ENCODE measurements at regions not wholly inside any gene's neighbourhood (a gene's known extent, or its start where the extent isn't known, plus 50 kb on each side); places are given as distances from the start of the nearest gene placed in this dataset.
A peak's percentile ranks its signal among the peaks of the same experiment; 100 is the strongest.

DNA sequence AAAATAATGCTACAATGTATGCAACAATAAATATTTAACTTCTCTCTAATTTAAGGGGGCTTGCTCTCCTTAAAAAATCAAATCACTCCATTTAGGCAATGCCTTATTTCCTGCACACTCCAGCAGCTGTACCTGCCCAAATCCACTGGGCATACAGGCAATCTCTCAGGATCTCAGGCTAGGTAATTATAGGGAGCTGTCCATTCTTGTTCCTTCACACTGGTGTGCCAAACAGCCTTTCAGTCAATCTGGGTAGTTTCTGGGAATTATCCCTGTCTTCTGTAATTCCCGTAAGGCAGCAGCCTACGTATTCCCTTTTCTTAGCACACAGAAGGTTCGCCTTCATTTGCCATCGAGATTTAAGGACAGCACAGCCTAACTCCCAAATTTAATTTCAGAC is 922.6 kb upstream of the SLIT2 start:
- no peak for DNase-seq (ENCODE audit: low spot score)

DNA sequence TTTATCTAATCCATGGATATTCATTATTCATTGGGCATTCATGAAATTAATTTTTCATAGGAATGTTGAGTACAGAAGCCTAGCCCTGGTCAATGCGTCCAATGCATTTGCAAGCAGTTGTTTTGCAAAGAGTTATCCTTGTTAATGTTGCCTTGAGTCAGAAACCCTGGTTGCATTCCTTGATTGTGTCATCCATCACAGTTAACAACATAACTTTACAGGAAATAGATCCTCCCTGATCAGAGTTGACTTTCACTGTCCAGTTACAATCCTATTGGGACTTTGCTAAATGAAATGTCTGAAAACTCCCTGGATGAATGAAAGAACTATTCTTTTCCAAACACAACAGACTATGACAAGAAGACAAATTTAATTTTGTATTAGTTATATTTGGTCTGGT is 924.3 kb upstream of the SLIT2 start:
- no peak for DNase-seq (ENCODE audit: low spot score)

DNA sequence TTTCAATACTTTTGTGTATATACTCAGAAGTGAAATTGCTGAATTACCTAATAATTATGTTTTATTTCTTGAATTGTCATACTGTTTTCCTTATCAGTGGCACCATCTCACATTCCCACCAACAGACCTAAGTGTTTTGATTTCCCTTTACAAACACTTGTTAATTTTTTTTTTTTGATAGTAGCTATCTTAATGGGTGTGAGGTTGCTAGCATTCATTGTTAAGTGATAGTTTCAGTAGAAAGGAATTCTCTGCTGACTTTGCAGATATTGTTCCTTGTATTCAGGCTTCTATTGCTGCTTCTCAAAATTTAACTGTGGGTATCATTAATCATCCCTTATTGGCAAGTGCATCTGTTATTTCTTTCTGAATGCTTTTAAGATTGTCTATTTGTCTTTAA is 927.5 kb upstream of the SLIT2 start:
- no peak for DNase-seq (ENCODE audit: low spot score)

DNA sequence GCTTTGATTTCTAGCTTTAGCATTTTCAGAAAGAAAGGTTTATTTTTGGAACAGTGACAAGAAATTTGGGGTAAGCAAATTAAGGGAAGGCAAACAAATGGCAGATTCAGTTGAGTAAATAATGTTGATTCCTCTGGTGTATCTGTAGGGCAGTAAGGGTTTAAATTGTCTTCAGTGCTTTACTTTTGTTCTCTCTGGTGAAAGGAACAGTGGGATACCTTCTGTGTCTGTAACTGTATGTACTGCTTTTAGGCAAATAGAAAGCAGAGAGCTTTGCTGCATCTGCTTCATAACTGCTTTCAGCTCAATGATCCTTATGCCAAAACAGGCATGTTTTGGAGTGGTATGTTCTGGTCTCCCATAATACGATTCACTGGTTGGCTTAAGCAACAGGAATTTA is 932.1 kb upstream of the SLIT2 start:
- DNase-seq (ENCODE audit: low spot score), result no peak

DNA sequence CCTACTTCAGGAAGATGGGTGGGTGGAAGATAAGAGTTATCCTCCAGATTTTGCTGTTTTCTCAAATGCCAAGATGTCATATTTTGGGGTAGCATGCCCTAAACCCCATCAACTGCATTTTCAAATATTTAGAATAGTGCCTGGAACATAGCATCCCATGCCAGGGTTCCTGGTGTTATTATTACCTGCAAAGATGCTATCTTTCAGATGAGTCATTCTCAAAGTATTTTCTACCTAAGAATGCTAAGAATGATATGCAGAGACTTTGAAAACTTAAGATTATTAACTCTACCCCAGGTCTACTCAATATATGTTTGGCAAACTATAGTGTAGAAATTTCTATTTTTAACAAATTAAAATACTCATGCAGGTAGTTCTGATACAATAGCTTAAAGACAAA is 934.3 kb upstream of the SLIT2 start:
- no peak for DNase-seq (ENCODE audit: low spot score)

DNA sequence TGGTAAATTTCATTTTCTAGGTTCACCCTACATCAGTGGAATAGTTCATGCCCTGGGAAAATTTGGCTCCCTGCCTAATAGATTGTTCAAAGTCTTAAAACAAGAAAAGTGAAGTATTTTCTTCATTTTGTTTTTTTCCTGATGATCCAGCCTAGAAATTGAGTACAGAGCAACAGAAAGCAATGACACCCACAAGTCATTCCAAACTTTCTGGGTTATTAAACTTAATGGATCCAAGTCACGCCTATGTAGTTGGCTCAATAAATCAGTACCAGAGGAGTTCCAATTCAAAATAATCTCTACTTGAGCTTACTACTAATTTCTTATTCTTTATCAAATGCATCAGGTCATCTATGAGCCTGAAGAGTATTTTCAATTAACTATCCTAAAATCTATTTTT is 937.6 kb upstream of the SLIT2 start:
- DNase-seq (ENCODE audit: low spot score), result no peak

DNA sequence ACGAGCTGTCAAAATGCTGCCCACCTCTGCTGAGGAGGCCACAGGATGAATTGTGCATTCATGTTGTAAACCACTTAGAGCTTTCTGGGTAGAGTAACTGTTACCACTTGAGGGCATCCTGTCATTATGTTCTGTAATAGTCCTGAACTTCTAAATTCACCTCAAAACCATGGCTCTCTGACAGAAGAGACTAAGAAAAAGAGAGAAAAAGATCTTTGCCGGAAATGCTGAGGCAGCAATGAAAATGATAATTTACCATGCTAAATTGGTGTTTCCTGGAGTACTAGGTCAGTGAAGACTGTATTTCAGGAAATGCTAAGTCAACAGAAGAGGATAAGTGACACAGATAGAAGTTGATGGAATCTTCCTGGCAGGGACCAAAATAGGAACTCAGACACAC is 942.3 kb upstream of the SLIT2 start:
- peak; percentile 5 for DNase-seq (ENCODE audit: low spot score)

DNA sequence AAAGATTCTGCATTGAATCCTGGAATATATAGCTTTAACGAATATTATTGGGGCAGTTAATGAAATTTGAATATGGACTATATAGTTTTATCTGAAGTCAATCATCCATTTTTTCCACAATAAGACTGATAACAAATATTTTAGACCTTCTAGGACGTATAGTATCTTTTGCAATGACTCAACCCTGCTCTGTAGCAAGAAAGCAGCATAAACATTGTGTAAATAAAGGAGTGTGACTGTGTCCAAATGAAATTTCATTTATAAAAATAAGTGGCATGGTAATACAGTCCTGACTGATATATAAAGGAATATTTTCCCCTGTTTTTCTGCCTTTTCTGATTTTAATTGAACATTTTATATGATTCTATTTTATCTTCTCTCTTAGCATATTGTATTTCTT is 947.7 kb upstream of the SLIT2 start:
- DNase-seq (ENCODE audit: low spot score), result no peak

DNA sequence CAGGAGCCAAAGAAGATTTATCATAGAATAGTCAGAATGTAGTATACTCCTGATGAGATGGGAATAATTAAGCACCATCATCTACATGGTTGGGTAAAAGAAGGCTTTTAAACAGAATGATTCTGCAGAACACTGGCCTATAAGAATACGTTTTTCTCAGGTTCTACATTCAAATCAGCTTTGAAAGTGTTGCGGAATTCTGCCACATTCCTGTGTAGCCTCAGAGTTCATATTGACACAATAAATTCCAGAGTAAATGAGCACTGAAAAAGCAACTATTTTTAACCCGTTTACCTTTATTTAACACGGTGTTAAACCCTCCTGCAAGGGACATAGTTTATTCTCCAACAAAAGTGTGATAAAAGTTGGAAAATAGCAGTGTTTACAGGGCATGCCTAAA is 950.2 kb upstream of the SLIT2 start:
- DNase-seq (ENCODE audit: low spot score), result no peak

DNA sequence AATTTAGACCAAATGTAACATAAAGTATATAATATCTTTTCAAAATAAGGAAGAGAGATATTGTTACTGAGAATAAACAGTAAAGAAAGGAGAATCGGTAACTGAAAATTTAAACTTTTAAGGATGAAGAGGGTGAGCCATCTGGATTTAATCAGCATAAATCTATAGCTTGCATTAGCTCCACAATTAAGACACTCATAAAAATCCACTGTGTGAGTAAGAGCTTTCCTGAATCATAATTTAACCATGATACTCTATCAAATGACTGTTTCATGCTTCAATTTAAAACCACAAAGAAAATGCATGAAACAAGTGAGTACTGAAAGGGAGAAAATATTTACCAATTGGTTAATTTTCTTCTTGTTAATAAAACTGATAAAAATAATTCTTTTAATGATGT is 951.5 kb upstream of the SLIT2 start:
- no peak for DNase-seq (ENCODE audit: low spot score)

DNA sequence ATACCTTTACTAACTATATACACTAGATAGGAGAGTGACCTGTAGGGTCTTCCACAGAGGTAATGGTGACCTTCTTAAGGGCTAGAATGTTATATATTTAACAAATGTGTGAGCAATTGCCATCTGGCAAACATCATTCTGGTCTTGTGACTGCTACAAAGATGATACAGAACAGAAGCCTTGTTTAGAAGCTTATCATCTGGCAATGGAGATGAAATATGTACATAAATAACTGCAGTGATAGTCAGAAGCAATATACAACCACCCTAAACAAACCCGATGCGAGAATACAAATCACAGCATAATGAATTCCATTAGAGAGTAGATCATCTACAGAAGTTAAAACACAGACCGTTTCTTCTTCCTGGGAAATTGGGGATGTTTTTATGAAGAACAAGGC is 952.7 kb upstream of the SLIT2 start:
- DNase-seq (ENCODE audit: low spot score), result no peak

DNA sequence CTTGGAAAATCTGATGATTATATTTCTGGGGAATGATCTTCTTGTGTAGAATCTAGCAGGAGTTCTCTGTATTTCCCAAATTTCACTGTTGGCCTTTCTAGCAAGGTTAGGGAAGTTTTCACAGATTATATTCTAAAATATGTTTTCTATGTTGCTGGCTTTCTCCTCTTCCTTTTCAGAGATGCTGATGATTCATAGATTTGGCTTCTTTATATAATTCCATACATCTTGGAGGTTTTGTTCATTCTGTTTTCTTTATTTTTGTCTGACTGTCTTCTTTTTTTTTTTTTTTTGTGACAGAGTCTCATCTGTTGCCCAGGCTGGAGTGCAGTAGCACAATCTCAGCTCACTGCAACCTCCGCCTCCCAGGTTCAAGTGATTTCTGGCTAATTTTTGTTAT is 957.9 kb upstream of the SLIT2 start:
- no peak for DNase-seq (ENCODE audit: low spot score)

DNA sequence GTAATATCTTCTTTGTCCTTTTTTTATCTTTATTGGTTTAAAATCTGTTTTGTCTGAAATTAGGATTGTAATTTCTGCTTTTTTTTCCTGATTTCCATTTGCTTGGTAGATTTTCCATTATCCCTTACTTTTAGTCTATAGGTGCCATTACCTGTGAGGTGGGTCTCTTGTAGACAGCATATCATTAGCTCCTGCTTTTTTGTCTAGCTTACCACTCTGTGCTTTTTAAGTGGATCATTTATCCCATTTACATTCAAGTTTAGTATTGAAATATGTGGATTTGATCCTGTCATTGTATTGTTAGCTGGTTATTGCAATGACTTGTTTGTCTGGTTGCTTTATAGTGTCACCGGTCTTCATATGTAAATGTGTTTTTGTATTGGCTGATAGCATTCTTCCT is 958.6 kb upstream of the SLIT2 start:
- no peak for DNase-seq (ENCODE audit: low spot score)

DNA sequence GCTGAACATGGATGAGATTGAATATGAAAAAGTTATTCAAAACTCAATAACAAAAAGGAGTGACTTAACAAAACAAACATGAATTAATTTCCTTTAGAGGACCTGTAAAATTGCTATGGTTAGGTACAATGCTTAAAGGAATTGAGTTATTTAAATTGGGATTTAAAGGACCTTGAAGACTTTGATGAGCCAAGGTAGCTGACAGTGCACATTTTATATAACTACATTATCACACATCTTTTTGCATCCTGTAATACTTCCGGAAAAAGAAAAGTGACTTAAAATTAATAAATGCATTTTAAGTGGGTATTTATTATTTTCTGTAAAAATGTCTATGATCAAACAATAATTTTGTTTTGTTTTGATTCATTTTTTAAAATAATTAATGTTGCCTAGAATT is 964.8 kb upstream of the SLIT2 start:
- DNase-seq (ENCODE audit: low spot score), result no peak

DNA sequence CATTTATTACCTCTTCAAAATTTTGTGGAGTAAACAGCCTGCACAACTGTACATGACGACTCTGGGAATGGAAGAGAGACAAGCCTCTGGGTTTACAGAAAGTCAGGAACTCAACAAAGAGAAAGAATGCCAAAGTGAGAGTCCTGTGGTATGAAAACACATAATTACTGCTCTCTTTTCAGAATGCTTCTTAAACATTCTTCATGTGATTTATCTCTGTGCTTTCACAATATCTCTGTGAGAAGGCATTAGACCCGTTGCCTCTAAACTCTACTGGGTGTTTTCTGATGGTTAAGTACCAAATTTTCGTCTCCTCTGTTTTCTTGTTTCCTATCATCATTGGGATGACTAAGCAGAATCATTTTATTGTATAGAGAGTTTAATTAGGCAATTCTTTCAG is 966.6 kb upstream of the SLIT2 start:
- DNase-seq (ENCODE audit: low spot score), result no peak

DNA sequence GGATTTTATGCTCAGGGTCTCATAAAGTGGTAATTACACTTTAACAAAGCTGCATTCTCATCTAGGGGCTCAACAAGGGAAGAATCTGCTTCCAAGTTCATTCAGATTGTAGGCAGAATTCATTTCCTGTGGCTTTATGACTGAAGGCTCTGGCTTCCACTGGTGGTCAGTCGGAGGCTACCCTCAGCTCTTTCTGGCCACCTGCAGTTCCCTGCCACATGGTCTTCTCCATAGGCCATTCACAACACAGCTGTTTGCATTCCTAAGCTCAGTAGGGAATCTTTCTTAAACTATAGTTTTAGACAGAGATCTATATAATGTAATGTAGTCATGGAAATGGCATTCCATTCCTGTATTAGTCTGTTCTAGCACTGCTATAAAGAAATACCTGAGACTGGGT is 973.0 kb upstream of the SLIT2 start:
- no peak for DNase-seq (ENCODE audit: low spot score)

DNA sequence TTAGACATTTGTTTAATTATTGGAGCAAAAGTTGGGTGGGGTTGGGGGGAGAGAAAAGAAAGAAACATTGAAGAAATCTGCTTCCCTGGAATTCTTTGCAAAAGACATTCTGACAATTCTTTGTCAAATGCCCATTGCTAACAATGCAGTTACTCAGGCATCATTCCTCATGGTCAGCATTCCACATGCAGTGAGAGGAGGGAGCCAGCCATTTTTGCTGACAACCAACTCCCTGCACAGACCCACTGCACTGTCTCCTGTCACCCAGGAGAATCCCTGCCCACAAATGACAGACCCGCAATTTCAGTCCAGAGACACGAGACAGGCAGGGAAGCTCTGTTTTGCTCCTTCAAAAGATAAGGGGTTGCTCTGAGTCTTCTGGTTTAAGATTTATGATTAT is 985.1 kb upstream of the SLIT2 start:
- DNase-seq (ENCODE audit: low spot score), result no peak

DNA sequence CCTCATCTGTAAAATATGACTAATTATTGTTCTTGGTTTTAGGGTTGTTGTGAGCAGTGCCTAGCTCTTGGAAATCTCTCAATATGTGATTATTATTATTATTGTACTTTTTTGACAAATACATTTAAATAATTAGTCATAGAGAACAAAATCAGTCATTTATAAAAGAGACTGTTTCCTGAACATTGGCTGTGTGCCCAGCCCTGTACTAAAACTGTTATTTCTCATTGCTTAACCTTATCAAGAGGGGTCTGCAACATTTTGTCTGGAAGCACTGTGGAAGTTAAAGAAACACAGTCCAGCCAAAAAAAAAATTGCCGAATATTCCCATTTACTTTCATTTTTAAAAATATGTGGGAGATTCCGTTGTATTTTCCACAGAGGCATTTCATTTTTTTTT is 989.2 kb upstream of the SLIT2 start:
- no peak for DNase-seq (ENCODE audit: low spot score)

DNA sequence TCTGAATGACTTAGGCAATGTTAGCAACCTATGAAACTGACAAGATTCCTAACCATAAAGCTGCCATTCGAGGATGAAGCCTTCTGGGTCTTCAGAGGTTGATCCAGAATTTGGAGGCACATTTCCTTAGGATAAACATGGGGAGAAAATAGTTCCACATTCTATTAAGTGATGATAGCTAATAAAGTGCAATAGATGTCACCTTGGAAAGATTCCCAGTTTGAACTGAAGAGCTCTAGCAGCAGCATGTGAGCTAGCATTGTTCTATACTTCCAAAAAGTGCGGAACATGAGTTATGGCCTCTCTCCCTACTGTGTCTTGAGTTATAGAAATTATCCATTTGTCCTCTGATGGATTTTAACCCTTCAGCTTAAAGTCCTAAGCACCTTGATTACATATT is 991.4 kb upstream of the SLIT2 start:
- DNase-seq (ENCODE audit: low spot score), result no peak

DNA sequence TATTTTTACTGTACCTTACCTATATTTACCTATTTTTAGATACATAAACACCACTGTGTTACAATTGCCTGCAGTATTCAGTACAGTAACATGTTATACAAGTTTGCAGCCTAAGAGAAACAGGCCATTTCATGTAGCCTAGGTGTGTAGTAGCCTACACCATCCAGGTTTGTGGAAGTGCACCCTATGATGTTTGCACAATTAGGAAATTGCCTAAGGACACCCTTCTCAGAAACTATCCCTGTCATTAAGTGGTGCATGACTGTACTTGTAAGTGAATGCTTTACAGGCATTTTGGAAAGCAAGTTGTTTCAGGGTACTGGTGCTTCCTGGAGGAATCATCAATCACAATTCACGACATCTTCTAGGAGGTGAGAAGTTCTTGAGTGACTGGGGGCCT is 991.8 kb upstream of the SLIT2 start:
- DNase-seq (ENCODE audit: low spot score), result no peak

DNA sequence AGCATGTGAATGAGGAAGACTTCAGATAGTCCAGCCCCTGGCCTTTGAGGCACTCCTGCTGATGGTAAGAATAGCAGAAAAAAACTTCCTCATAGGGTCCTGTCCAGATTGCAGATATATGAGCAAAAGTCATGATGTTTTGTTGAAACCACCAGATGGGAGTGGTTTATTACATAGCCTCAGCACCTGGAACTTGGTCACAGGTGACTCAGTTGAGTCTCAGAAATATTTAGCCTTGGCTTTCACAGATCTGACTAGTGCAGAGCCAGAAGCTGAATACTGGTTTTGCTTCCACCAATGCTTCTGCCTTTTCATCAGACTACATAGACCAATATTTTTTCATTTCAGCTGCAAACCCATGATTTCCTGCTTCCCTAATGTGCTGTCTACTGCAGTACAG is 994.9 kb upstream of the SLIT2 start:
- no peak for DNase-seq (ENCODE audit: low spot score)

DNA sequence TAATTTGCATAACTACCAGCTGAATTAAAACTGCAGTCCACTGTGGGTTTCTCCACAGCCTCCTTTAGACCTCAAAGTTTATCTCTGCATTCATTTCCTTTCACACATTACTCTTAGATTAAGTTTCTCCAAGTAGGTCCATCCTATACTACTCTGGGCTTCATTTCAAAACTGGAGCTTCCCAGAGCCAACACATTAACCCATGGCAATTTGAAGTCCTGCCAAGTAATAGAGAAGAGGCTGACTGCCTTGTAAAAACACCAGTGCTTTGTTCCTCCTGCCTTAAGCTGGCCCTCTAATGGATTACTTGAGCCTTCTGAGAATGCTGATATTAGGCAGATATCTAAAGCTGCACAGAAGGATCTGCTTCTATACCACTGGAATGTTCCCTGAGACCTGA is 997.2 kb upstream of the SLIT2 start:
- no peak for DNase-seq (ENCODE audit: low spot score)

DNA sequence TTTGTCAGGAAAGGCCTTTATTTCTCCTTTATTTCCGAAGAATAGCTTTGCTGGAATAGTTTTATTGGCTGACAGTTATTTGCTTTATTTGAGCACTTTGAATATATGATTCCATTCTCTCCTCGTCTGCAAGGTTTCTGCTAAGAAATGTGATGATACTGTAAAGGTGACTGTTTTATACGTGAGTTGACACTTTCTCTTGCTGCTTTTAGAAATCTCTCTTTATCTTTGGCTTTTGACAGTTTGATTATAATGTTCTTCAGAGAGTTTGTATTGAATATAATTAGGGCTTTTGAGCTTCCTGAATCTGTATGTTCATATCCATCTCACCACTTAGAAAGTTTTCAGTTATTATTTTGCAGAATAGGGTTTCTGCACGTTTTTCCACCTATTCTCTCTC is 1003.7 kb upstream of the SLIT2 start:
- no peak for DNase-seq (ENCODE audit: low spot score)

DNA sequence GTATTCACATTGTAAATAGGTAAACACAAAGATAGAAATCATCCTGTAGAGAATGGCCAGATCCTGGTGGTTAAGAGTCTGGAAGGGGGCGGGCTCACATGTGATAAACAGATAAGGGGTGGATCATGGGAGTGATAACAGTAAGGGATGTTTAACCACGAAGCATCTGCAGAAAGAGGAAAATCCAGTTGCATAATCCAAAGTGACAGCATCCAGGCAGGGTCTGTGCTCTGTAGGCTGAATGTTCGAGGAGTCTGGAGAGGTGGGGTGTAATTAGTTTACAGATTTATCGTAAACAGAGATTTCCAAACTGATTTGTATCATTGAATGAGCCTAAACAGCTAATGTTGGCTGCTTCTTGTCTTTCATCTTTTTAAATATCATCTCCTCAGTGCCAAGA is 1009.8 kb upstream of the SLIT2 start:
- DNase-seq (ENCODE audit: low spot score), result no peak

DNA sequence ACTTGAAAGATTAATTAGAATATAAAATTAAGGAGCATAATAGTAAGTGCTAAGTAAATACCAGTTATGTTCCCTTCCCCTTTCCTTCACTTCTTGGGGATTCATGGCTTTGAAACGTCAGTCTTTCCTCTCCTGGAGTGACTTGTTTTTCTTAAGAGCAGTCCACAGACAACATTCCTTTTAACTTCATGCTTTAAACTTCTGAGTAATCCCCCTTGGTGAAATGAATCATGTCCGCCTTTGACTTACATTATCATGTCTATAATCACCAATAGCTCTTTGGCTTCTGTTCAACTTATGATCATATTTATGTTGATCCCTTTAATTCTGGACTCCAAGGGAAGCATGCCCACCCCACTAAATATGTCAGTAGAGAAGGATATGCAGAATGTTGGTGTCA is 1012.1 kb upstream of the SLIT2 start:
- no peak for DNase-seq (ENCODE audit: low spot score)

DNA sequence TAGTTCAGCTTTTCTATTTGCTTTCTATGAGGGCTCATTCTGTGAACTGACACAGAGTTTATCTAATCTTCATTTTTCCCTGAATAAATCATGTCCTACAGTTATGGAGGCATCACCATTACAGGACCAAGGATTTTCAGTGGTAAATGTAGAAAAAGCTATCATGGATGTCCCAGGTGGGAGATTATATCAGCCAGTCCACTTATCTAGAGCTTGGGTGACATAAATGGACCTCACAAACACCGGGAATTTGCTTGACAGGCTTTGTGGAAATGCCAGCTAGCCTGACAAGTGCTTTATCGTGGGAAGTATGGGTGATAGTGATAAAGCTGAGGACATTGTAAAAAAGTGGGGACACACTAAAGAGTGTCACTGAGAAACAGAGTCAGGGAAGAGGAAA is 1015.2 kb upstream of the SLIT2 start:
- DNase-seq (ENCODE audit: low spot score), result no peak
